CD4-positive, alpha-beta T cell (primary cell): ENCODE measurements at regions not wholly inside any gene's neighbourhood (a gene's known extent, or its start where the extent isn't known, plus 50 kb on each side); places are given as distances from the start of the nearest gene placed in this dataset.

Experiments
- ATAC-seq: fragments of 200-7000 bp; cut with Tn5 transposase; one replicate; pipeline ENCODE4 v1.10.0; 2022; ENCODE audit warnings: mild to moderate bottlenecking; ENCODE audit not compliant: poor library complexity
- CTCF ChIA-PET: fragments of 350-600 bp; sonication (Branson Sonifier 250); formaldehyde crosslinking; loops from one replicate; lab custom pipeline; 2021; ENCODE audit warnings: antibody characterized with exemption, inconsistent platforms; lab: Charles Lee
- POLR2A ChIA-PET: fragments of 350-600 bp; sonication (Branson Sonifier 250); formaldehyde crosslinking; loops from one replicate; lab custom pipeline; 2021; ENCODE audit warnings: antibody characterized with exemption, inconsistent platforms; lab: Charles Lee
- DNase-seq, 14 experiments: peaks; one replicate each; pipeline ENCODE4 v3.0.0-alpha.2; 2013 to 2020; ENCODE audit warnings: mixed read lengths in 2 of 14
- H3K27ac ChIP-seq, 2 donors: one replicate each; pipeline versions ENCODE4 v1.5.1 to v1.7.0; 2013; ENCODE audit warnings: low read length in 2 of 2, low read depth in 1 of 2, mild to moderate bottlenecking in 1 of 2
- H3K27me3 ChIP-seq, 2 experiments: 1 replicate in 1 of 2; 2 replicates in 1 of 2; pipeline versions ENCODE4 v1.6.1 to v1.7.0; 2013; ENCODE audit warnings: low read length in 2 of 2, control low read depth in 1 of 2, mild to moderate bottlenecking in 1 of 2, moderate library complexity in 1 of 2; ENCODE audit not compliant: insufficient read depth in 2 of 2, control insufficient read depth in 1 of 2
- H3K36me3 ChIP-seq: one replicate; pipeline ENCODE4 v1.6.1; 2013; ENCODE audit warnings: low read length, control low read depth; ENCODE audit not compliant: insufficient read depth
- H3K4me1 ChIP-seq: one replicate; pipeline ENCODE4 v1.6.1; 2013; ENCODE audit warnings: low read length, control low read depth; ENCODE audit not compliant: insufficient read depth
- H3K4me3 ChIP-seq: one replicate; pipeline ENCODE4 v1.5.1; 2013; ENCODE audit warnings: mild to moderate bottlenecking, low read length, moderate library complexity
- H3K9me3 ChIP-seq, 2 experiments: 1 replicate in 1 of 2; 2 replicates in 1 of 2; pipeline versions ENCODE4 v1.6.1 to v1.7.0; 2013; ENCODE audit warnings: low read length in 2 of 2, mild to moderate bottlenecking in 2 of 2, control low read depth in 1 of 2, moderate library complexity in 1 of 2; ENCODE audit not compliant: control insufficient read depth in 1 of 2, insufficient read depth in 1 of 2
- H3K27ac Mint-ChIP-seq: one replicate; pipeline ENCODE4 v1.8.0; 2020; ENCODE audit warnings: mixed read lengths
- H3K27me3 Mint-ChIP-seq: one replicate; pipeline ENCODE4 v1.8.0; 2021; ENCODE audit warnings: mixed read lengths
- H3K36me3 Mint-ChIP-seq: one replicate; pipeline ENCODE4 v1.8.0; 2021; ENCODE audit warnings: low read depth, mixed read lengths
- H3K4me1 Mint-ChIP-seq: one replicate; pipeline ENCODE4 v1.8.0; 2021; ENCODE audit warnings: low read depth, mixed read lengths
- H3K4me3 Mint-ChIP-seq: one replicate; pipeline ENCODE4 v1.8.0; 2020; ENCODE audit warnings: mild to moderate bottlenecking, mixed read lengths
- H3K9me3 Mint-ChIP-seq: one replicate; pipeline ENCODE4 v1.8.0; 2020; ENCODE audit warnings: mixed read lengths
- CTCF ChIP-seq: fragments of 200-600 bp; IDR thresholded peaks from one replicate; pipeline ENCODE4 v1.8.0; 2022; ENCODE audit warnings: antibody characterized with exemption, mild to moderate bottlenecking
- intact Hi-C, 2 experiments: fragments of 100-400 bp; cut with DNase I in 1 of 2; cut with micrococcal nuclease in 1 of 2; formaldehyde crosslinking; loops; one replicate each; pipeline versions ENCODE4 v1.15.1 to v1.9.0; 2023 to 2025; cut with DNase I, micrococcal nuclease

GRCh38 chr11:70882716-70883085 lies 369.7 kb downstream of the SHANK2 start:
- ATAC-seq (no peak), DNase-seq (no peak)
- Mint-ChIP-seq H3K27me3 (peaks cover 5% of the 10 kb centered on the region), H3K27ac (no peak overlapping the region), H3K9me3 (no peaks in the 10 kb centered on the region), H3K4me1 (no peaks in the 10 kb centered on the region), H3K4me3 (no peak overlapping the region), H3K36me3 (no peaks in the 10 kb centered on the region)
- H3K4me1 ChIP-seq, result no peaks in the 10 kb centered on the region
- H3K27ac ChIP-seq, result no peak overlapping the region
- ChIA-PET CTCF (no interaction called here), POLR2A (no interaction called here)
- peaks cover 0 to 18% of the 10 kb centered on the region in 2 experiments for H3K9me3 ChIP-seq
- no peaks in the 10 kb centered on the region for H3K27me3 ChIP-seq
- no peaks in the 10 kb centered on the region for H3K36me3 ChIP-seq
- intact Hi-C loops, result no loop called here
- H3K4me3 ChIP-seq, result no peak overlapping the region
- no peak for TF ChIP-seq CTCF

GRCh38 chr11:70883323-70883940 lies 368.9 kb downstream of the SHANK2 start:
- DNase-seq, result no peak
- no peak overlapping the region for H3K4me3 Mint-ChIP-seq
- Histone ChIP-seq H3K36me3 (no peaks in the 10 kb centered on the region), H3K4me3 (no peak overlapping the region), H3K4me1 (no peaks in the 10 kb centered on the region), H3K9me3 (peaks cover 0 to 14% of the 10 kb centered on the region in 2 experiments), H3K27me3 (no peaks in the 10 kb centered on the region), H3K27ac (no peak overlapping the region)
- POLR2A ChIA-PET, result no interaction called here
- peaks cover 4% of the 10 kb centered on the region for H3K27me3 Mint-ChIP-seq
- intact Hi-C loops, result no loop called here
- no peak overlapping the region for H3K27ac Mint-ChIP-seq
- CTCF ChIA-PET, result no interaction called here
- TF ChIP-seq CTCF, result no peak
- no peaks in the 10 kb centered on the region for H3K9me3 Mint-ChIP-seq
- no peaks in the 10 kb centered on the region for H3K4me1 Mint-ChIP-seq
- no peak for ATAC-seq
- H3K36me3 Mint-ChIP-seq, result no peaks in the 10 kb centered on the region

GRCh38 chr11:70883973-70884623 lies 368.3 kb downstream of the SHANK2 start:
- Histone ChIP-seq H3K4me3 (no peak overlapping the region), H3K4me1 (no peaks in the 10 kb centered on the region), H3K27me3 (no peaks in the 10 kb centered on the region), H3K9me3 (peaks cover 0 to 15% of the 10 kb centered on the region in 2 experiments), H3K27ac (no peak overlapping the region), H3K36me3 (no peaks in the 10 kb centered on the region)
- Mint-ChIP-seq H3K9me3 (no peaks in the 10 kb centered on the region), H3K36me3 (no peaks in the 10 kb centered on the region), H3K27ac (no peak overlapping the region), H3K4me3 (no peak overlapping the region), H3K27me3 (peaks cover 4% of the 10 kb centered on the region), H3K4me1 (no peaks in the 10 kb centered on the region)
- TF ChIP-seq CTCF, result no peak
- CTCF ChIA-PET, result no interaction called here
- DNase-seq, result no peak
- POLR2A ChIA-PET, result no interaction called here
- no peak for ATAC-seq
- intact Hi-C loops, result no loop called here
